ENCODE measurements at regions not wholly inside any gene's neighbourhood (a gene's known extent, or its start where the extent isn't known, plus 50 kb on each side); places are given as distances from the start of the nearest gene placed in this dataset.
"Not testable (repeated sequence)": the region's sequence is repeated elsewhere in the genome, so short reads cannot be mapped to it uniquely, and the experiment has no call there.

- no peak overlapping the region for H3K4me3 ChIP-seq (replicated peaks; ENCODE audit: low read depth, low read length)
- no peak for TF ChIP-seq CTCF (IDR thresholded peaks at IDR 0.05; ENCODE audit: low read length, missing control alignments)
- DNase-seq (ENCODE audit: low read depth), result peak; percentile 83
Measured at GRCh38 chr17:31787857-31788570, 71.0 kb downstream of the COPRS start.

GRCh38 chr17:31786796-31787481, 72.1 kb downstream of the COPRS start:
- TF ChIP-seq CTCF (IDR thresholded peaks at IDR 0.05; ENCODE audit: low read length, missing control alignments), result no peak
- no peak overlapping the region for H3K4me3 ChIP-seq (replicated peaks; ENCODE audit: low read depth, low read length)
- DNase-seq (ENCODE audit: low read depth), result no peak

GRCh38 chr17:31780483-31780882, 78.6 kb downstream of the COPRS start:
- no peak for TF ChIP-seq CTCF (IDR thresholded peaks at IDR 0.05; ENCODE audit: low read length, missing control alignments)
- no peak for DNase-seq (ENCODE audit: low read depth)
- no peak overlapping the region for H3K4me3 ChIP-seq (replicated peaks; ENCODE audit: low read depth, low read length)

- no peak overlapping the region for H3K4me3 ChIP-seq (replicated peaks; ENCODE audit: low read depth, low read length)
- no peak for TF ChIP-seq CTCF (IDR thresholded peaks at IDR 0.05; ENCODE audit: low read length, missing control alignments)
- DNase-seq (ENCODE audit: low read depth), result no peak
Measured at GRCh38 chr17:31778523-31778922, 80.5 kb downstream of the COPRS start.

- H3K4me3 ChIP-seq (replicated peaks; ENCODE audit: low read depth, low read length); DNase-seq (ENCODE audit: low read depth): not testable (repeated sequence)
Measured at GRCh38 chr17:31771328-31771727, 87.7 kb downstream of the COPRS start.

- not testable (repeated sequence) for DNase-seq (ENCODE audit: low read depth); H3K4me3 ChIP-seq (replicated peaks; ENCODE audit: low read depth, low read length)
Measured at GRCh38 chr17:31770501-31770900, 88.5 kb downstream of the COPRS start.

- not testable (repeated sequence) for H3K4me3 ChIP-seq (replicated peaks; ENCODE audit: low read depth, low read length); DNase-seq (ENCODE audit: low read depth)
Measured at GRCh38 chr17:31761836-31762510, 97.1 kb downstream of the COPRS start.

- TF ChIP-seq CTCF (IDR thresholded peaks at IDR 0.05; ENCODE audit: low read length, missing control alignments), result no peak
- no peak overlapping the region for H3K4me3 ChIP-seq (replicated peaks; ENCODE audit: low read depth, low read length)
- DNase-seq (ENCODE audit: low read depth), result no peak
Measured at GRCh38 chr17:31758646-31759045, 100.4 kb downstream of the COPRS start.

Data from fibroblast of pulmonary artery (primary cell).